GM18867 (cell line): ENCODE measurements at regions not wholly inside any gene's neighbourhood (a gene's known extent, or its start where the extent isn't known, plus 50 kb on each side); places are given as distances from the start of the nearest gene placed in this dataset.

Experiments
- ATAC-seq: cut with Tn5 transposase; IDR thresholded peaks from one replicate; pipeline ENCODE4 v1.9.1; 2021; ENCODE audit warnings: mild to moderate bottlenecking, moderate library complexity; ENCODE audit not compliant: unreplicated experiment

DNA sequence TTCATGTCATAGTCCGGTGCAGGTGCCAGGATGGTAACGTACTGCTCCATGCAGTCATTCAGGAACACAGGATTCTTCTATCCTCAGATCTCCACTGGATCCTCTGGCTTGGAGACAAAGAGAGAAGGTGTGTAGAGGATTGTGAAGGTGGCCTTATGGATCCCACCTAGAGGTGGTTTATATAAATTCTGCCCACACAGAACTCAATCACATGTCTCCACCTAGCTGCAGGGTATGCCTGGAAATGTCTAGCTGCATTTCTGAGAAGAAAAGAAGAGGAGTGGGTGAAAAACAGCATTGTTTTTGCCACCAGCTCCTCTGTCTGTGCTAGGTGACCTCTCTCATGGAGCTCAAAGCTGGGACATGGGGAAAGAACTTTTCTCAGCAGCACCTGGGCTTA is 478.7 kb downstream of the PDCD6IP start:
- ATAC-seq: no peak

DNA sequence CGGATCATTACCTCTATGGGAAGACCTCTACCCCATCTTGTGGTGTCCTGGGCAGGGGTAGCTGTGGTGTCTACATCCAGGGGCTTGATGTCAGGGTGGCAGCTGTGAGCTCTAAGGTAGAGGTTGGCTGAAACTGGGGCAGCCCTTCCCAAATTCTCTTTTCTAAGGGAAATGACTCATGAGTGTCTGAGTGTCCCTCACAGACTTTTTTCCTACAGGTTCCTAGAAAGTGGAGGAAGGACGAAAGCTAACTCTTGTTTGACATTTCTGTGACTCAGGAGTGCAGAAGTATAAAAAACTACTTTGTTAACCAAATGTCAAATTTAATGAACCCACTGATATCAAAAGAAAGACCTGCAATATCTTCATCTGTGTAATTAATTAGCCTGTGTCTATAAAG is 481.5 kb downstream of the PDCD6IP start:
- ATAC-seq: no peak

DNA sequence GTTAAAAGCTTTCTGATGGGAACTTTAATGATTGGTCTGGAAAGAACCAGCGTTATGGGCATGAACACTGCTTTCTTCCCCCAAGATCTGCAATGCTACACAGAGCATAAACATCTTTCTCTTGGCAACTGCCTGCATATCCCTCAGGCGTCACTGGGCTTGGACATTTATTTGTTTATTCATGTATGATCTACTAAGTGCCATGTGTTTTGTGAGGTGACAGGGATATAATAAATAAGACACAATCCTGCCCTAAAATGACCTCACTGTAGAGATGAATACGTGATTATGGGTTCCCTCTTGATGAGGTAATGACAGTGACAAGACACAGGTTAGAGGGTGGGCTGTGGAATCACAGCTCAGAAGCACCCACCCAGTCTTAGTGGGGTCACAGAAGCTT is 485.3 kb downstream of the PDCD6IP start:
- no peak for ATAC-seq

DNA sequence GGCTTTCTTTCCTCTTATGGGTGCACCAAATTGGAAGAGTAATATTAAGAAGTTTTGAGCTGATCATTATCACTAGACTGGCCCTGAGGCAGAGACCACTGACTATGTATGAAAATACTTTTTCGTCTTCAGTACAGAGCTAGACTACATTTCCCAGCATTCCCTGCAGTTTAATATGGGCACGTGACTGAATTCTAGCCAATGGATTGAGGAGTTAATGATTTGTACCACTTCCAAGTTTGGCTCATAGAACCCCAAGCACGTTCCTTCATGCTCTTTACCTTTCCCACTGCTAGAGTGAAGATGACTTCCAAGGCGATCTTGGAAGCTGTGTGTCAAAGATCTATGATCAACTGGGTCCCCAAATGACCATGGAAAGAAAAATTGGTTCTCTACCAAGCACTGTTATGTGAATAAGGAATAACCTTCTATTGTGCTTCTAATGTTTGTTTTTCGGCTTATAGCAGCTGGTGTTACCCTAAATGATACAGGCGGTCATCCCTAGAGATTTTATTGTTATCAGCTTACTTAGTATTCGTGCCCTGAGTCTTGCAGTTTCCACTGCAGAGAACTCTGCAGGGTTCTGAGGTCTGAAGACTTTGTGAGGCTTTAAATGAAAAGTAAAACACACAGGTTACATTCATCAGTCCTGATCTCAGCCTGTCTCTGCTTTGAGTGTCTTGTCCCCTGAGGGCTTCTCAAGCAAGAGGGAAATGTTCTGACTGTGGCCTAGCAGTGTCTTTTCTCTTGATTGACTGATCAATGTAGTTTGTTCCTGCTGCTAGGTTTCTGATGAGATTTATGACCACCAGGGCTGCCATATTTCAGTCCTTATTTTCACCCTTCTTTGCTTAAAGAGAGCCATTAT is 486.8 kb downstream of the PDCD6IP start:
- ATAC-seq: no peak

DNA sequence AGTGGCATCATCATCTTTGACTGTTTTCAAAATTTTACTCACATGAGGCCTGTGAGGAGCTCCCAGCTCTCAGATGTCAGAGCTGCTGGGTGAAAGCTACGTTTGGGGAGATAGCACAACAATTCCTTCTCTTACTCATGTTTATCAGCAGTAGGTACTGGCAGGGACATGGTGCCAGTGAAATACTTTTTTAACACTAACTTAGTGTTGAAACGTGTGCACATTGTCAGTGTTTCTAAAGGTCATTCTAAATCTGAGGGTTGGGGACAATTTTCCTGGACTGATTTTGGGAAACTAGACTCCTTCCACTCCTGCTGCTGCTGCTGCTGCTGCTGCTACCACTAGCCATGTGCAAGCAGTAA is 487.4 kb downstream of the PDCD6IP start:
- ATAC-seq: no peak

DNA sequence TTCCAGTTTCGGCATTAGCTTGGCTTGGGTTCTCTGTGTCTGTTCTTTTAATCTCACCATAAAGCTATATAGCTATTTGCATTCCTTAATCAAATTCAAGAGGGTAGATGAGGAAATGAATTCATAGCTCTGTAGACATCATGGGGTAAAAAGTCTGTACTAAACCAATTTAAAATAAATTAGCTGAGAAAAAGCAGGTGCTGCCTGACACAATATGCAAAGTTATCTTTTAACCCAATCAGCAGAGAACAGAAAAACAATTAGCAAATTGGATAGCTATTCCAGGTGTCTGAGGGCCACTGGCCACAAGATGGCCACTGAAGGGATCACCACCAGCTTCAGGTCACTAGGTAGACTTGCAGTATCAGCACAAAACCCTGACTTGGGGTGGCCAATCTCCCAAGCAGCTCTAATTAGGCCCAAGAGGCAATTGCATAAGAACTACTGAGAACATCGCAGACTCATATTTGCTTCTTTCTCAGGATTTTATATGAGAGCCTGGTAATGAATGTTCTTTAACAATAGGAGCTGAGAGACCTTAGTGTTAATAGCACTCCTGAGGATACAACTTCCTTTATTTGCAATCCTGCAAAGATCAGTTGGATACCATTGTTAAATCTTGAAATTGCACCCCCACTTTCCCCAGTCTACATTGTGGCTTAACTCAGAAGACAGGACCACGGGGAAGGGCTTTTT is 494.3 kb downstream of the PDCD6IP start:
- no peak for ATAC-seq

DNA sequence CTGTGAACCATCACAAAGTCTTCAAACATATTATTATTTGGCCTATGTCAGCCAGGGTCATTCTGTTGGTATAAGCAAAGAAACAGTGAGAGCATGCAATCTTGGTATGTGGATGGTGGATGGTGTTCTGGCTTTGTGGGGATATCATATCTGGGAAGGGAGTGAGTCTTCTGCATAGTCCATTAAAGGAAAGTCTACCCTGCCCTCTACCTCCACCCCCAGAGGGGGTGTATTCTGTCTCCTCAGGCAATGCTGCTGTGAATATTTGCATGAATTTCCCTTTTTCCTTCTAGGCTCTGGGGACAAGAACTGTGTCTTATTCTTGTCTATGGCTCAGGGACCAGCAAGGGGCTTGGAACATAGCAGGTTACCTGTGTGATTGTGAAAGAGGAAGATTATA is 495.8 kb downstream of the PDCD6IP start:
- no peak for ATAC-seq

DNA sequence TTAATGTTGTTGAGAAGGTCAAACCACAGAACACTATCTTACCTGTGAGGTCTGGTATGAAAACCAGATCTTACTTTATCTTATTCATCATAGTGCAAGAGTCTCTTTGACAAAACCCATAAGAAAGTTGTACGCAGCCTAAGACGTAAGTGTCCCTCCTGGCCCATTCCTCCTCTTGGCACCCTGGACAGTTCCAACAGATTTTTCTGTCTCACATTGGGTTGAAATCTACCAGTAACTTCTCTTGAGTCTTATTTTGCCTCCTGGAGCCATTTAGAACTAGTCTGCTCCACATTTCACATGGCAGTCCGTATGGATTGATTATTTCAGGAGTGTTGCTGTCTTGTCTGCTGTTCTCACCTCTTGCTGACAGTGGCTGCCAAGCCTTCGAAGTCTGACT is 498.4 kb downstream of the PDCD6IP start:
- ATAC-seq: no peak

DNA sequence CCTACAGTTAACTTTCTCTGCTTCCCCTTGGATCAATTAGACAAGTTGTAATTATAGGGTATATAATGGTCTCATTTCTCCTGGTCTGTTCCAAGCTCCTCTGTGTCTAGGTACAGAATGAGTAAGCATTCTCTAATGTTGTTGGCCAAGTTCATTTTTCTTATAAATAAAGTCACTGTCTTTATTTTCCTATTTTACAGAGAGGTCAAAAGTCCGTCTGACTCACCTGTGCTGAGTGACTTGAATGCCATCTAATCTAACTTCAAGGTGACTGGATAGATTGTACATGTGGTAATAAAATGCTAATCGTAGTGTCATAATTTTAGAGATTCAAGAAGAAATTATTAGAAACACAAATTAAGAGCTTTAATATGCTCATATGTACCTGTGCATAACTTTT is 500.2 kb downstream of the PDCD6IP start:
- no peak for ATAC-seq

DNA sequence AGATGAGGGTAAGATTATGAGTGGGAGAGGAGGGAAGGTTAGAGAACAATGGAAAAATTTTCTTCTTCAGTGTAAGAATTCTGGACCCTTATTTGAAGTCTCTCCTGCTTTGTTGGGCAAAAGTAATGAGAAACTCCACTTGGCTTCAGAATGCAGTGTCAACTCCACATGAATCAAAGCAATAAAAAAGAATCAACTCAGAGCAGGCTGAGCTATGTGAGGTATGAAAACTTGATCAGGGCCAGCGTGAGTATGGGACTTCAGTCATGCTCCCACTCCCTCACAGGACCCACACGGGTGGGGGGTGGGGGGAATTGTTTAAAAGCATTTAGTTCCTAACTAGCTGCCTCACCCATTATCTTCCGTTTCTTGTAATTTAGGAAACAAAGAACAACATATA is 502.2 kb downstream of the PDCD6IP start:
- ATAC-seq: no peak

DNA sequence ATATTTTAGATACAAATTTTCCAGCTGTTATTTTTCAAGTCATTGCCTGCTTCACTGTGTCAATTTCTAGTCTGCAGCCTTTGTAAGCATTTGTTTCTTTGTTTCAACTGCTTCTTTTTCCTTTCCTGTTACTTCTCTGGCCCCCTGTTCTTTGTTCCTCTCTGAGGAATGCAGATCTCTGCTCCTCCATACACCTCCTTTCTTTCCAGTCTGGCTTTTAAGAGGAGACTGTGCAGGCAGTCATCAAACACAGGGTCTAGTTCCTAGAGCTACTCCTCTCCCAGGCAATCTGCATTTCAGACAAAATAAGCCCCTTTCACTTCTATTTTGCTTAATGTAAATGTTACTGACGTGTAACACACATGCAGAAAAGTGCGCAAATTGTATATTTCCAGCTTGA is 502.9 kb downstream of the PDCD6IP start:
- ATAC-seq: no peak

DNA sequence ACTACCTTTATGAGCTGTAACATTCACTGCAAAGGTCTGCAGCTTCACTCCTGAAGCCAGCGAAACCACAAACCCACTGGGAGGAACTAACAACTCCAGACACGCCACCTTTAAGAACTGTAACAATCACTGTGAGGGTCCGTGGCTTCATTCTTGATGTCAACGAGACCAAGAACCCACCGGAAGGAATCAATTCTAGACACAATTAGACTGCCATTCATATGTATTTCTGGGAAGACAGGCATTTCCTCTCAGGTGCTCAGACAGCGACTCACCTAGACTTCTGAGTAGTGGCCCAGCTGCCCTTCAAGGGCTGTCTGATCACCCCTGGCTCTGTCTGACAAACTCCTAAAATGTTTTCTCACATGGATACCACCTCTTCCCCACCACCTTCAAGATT is 506.8 kb downstream of the PDCD6IP start:
- ATAC-seq: no peak

DNA sequence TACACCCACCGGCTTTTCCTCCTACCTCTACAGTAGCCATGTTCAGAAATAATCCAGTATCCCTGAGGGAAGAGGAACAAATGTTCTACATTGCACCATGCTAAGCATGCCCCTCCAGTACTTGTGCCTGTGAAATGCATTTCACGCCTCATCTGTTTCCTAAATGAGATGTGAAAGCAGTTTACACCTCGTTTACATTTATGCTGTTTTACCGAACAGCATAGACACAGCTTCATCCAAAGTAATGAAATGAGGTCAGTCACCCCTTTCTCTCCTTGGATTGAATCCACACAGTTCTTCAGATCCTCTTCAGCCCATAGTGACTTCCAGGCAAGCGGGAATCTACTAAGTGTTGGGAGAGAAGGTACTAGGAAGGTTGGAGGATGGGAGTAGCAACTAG is 514.3 kb downstream of the PDCD6IP start:
- no peak for ATAC-seq

DNA sequence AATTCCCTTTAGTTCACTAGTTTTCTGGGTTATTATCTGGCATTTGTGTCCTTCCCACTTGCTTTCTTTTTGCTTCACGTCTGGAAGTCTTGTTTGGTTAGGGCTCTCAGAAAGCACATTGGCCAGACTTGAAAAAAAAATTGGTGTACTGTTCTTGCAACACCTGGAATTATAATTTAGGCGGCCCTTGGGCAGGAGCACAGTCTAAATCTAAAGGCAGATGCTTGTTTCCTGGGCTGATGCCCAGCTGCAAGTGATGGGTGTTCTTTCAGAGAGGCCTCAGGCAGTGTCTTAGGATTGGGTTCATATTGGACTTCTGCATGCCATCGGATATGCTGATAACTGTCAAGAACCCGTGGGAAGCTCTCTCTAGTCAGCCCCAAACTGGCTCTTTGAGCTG is 521.5 kb downstream of the PDCD6IP start:
- no peak for ATAC-seq

DNA sequence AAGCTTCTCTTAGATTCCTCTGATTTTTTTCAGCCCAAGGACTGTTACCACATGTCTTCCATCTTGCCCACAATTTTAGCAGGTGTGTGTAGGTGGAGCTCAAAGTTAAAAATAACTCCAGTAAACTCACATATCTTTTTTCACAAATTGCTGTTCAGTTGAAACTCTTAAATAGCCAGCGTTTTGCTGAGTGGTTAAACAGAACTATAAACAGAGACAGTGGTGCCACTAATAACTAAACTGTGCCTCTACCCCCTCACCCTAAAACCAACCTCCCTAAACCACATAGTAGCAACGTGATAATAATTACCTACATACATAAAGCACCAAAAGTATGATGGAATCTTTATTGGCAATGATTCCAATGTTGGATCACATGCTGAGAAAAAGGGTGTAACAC is 525.1 kb downstream of the PDCD6IP start:
- peak; percentile 84 for ATAC-seq

DNA sequence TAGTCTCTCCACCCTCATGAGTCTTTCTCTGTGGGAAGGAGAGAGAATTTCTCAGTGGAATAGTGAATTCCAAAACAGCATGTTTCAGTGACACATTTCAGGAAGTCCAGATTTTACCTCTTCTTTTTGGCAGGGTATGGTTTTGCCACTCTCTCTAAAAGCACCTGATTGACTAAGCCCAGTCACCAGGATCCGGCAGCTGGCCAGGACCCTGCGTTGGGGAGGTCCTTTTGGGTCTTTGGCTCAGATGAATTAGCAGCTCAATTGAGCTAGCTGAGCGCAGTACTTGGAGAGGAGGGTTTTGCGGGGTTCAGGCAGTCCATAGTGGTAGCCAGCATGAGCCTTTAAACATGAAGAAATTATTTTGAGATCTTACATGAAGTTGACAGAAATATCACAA is 548.2 kb downstream of the PDCD6IP start:
- ATAC-seq: no peak

DNA sequence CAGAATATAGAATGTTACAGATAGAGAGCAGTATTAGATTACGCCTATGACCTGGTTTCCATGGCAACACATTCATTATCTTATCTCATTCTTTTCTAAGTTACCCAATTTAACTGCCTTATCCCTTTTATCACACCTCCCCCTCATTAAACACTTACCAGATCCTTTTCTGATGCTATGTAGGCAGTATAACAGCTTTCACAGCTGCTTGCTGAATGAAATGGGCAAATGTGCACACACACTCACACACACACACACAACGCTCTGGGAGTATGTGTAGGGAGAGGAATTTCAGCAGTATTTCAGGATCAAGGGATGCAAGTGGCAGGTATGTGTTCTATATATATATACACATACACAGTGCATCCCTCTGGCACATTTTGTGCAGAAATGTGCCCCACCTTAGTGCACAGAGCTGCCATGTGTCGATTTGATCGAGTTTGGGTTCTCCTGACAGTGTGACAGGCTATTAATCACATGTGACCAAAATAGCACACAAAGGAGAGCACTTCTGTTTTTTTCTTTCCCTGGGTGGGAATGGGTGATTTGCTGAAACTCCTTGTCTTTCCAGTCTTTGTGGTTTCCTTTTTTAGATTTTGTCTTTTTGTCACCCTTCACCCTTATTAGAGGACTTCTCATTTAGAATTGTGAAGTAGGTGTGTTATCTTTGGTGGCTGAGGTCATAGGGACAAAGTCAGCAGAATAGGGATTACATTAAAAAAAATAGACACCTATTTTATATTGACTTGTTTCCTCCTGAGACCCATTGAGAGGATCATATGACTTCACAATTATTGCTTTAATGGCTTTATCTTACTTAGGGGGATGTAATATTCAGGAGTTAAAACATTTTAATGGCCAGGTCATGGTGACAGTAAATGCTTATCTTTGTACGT is 553.7 kb downstream of the PDCD6IP start:
- no peak for ATAC-seq

DNA sequence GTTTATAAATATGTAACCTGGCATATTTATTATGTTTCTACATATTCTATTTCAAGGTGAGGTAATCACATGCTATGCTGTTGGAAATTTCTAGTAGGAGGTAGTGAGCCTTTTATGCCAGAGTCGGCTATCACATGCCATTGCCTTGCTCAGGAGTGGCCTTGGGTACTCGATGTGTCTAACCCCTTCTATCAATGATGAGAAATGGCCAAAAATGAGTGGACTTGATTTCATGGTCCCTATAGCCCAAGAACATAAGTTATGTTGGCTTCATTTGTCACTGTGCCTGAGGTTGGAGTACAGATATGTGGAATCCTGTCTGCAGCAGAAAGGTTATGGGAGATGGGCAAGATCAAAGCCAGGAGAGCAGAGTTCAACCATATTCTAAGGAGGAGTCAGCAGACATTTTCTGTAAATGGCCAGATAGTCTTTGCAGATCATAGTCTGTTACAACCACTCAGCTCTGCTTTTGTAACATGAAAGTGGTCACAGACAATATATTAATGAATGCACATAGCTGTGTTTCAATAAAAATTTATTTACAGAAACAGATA is 554.4 kb downstream of the PDCD6IP start:
- ATAC-seq: no peak

DNA sequence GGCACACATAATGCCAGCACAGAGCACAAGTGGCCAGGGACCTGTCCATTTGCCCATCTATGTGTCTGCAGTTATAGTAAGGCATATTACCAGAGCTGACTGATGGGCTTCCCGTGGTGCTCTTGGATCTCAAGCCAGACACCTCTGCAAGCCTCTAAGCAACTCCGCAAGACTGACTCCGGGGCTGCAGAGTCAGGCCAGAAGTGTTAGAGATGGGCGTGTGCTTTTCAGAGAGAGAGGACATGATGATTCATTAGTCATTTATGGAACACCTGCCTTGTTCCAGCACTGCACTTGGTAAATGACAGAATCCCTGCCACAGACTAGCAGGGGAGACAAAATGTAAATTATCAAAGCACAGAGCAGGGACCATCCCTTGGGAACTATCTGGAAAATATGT is 559.0 kb downstream of the PDCD6IP start:
- ATAC-seq: no peak

DNA sequence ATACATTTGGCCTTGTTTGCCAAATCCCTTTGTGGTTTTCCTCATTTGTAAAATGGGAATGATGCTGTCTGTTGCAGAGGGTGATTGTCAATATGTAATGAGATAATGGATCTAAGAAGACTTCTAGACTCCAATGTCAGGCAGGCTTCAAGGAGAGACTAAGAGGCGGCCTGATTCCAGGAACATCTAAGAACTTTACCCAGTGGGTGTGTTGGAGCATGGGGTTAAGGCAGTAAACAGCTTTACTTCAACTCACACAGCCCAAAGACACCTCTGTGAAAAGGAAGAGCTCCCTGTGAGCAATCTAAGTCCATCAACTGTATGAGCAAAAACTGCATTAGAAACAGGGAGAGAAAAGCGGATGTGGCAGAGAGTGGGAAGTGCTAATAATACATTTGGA is 560.6 kb downstream of the PDCD6IP start:
- ATAC-seq: no peak

DNA sequence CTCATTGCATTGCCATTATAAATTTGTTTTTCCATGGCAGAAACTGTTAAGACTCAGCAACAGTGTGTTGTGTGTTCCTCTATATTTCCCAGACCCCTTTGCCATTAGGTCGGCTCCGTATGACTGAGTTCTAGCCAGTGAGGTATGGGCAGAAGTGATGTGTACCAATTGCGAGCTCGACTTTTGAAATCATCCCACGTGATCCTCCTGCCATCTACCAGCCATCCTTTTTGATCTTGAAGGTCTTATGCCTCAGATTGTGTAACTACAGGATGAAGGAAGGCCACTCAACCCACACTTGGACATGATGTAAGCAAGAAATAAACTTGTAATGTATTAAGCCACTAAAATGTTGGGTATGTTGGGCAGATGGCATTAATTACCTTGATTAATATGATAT is 562.3 kb downstream of the PDCD6IP start:
- no peak for ATAC-seq
